ENCODE measurements at regions not wholly inside any gene's neighbourhood (a gene's known extent, or its start where the extent isn't known, plus 50 kb on each side); places are given as distances from the start of the nearest gene placed in this dataset.

- TF ChIP-seq SIN3A (IDR thresholded peaks at IDR 0.05; ENCODE audit: borderline replicate concordance, insufficient read depth, low read depth, low read length) (no peak), POLR2AphosphoS5 (IDR thresholded peaks at IDR 0.05; ENCODE audit: low read depth, low read length) (no peak), CTCF (IDR thresholded peaks at IDR 0.05) (no peak), REST (IDR thresholded peaks at IDR 0.05; ENCODE audit: insufficient read depth in 1 of 2, low read depth in 2 of 2, low read length in 1 of 2) (no peak), TCF7L2 (IDR thresholded peaks at IDR 0.05; ENCODE audit: low read depth, low read length) (no peak)
- DNase-seq (ENCODE audit: low read depth, low spot score) (no peak), ATAC-seq (no peak)
- in situ Hi-C loops (cut with HindIII; ENCODE audit: low pct_unique_long_range_greater_than_20kb, low sequenced_read_pairs) (no loop called here), intact Hi-C loops (cut with micrococcal nuclease; ENCODE audit: unreplicated experiment) (no loop called here)
- Histone ChIP-seq H3K27ac (ENCODE audit: low read length) (no peak overlapping the region), H3K36me3 (ENCODE audit: control insufficient read depth, insufficient read depth, low read length) (no peaks in the 10 kb centered on the region), H3K4me1 (ENCODE audit: control insufficient read depth, insufficient read depth, low read length) (no peaks in the 10 kb centered on the region), H3K27me3 (ENCODE audit: control insufficient read depth, insufficient read depth, low read length) (peaks cover 2% of the 10 kb centered on the region; the same call in 1 of the 2 replicates), H3K4me3 (ENCODE audit: low read depth in 2 of 2, low read length in 2 of 2) (no peak overlapping the region), H3K9me3 (ENCODE audit: control insufficient read depth, insufficient read depth, low read depth, low read length) (no peaks in the 10 kb centered on the region)
- CTCF ChIA-PET = no interaction called here
- BruUV-seq (replicated peaks) = no TSS peak
- POLR2A ChIA-PET = no interaction called here
Observed at GRCh38 chr22:49427941-49428340, 399.7 kb downstream of the BRD1 start.

- no peaks in the 10 kb centered on the region for H3K9me3 ChIP-seq (ENCODE audit: control insufficient read depth, insufficient read depth, low read depth, low read length)
- TF ChIP-seq REST (IDR thresholded peaks at IDR 0.05; ENCODE audit: insufficient read depth in 1 of 2, low read depth in 2 of 2, low read length in 1 of 2) = no peak
- no peak for TF ChIP-seq POLR2AphosphoS5 (IDR thresholded peaks at IDR 0.05; ENCODE audit: low read depth, low read length)
- TF ChIP-seq CTCF (IDR thresholded peaks at IDR 0.05) = no peak
- no peak for TF ChIP-seq SIN3A (IDR thresholded peaks at IDR 0.05; ENCODE audit: borderline replicate concordance, insufficient read depth, low read depth, low read length)
- no peak for TF ChIP-seq TCF7L2 (IDR thresholded peaks at IDR 0.05; ENCODE audit: low read depth, low read length)
Observed at GRCh38 chr22:49427341-49427740, 400.3 kb downstream of the BRD1 start.

More at GRCh38 chr22:49427341-49427740, 400.3 kb downstream of the BRD1 start:
- BruUV-seq (replicated peaks) = no TSS peak
- in situ Hi-C loops (cut with HindIII; ENCODE audit: low pct_unique_long_range_greater_than_20kb, low sequenced_read_pairs) = no loop called here
- H3K27me3 ChIP-seq (ENCODE audit: control insufficient read depth, insufficient read depth, low read length) = peaks cover 4% of the 10 kb centered on the region
- H3K4me3 ChIP-seq (ENCODE audit: low read depth in 2 of 2, low read length in 2 of 2) = no peak overlapping the region
- CTCF ChIA-PET = no interaction called here
- intact Hi-C loops (cut with micrococcal nuclease; ENCODE audit: unreplicated experiment) = no loop called here
- H3K4me1 ChIP-seq (ENCODE audit: control insufficient read depth, insufficient read depth, low read length) = no peaks in the 10 kb centered on the region
- no peak overlapping the region for H3K27ac ChIP-seq (ENCODE audit: low read length)
- no peaks in the 10 kb centered on the region for H3K36me3 ChIP-seq (ENCODE audit: control insufficient read depth, insufficient read depth, low read length)
- POLR2A ChIA-PET = no interaction called here
- no peak for DNase-seq (ENCODE audit: low read depth, low spot score)
- no peak for ATAC-seq

Data from Panc1 (cell line).